Activated naive CD4-positive, alpha-beta T cell treated with anti-CD3 and anti-CD28 coated beads, Interleukin-2, amount 50 U/mL, for 72 hours (primary cell): ENCODE measurements at regions not wholly inside any gene's neighbourhood (a gene's known extent, or its start where the extent isn't known, plus 50 kb on each side); places are given as distances from the start of the nearest gene placed in this dataset.
"Not testable (repeated sequence)": the region's sequence is repeated elsewhere in the genome, so short reads cannot be mapped to it uniquely, and the experiment has no call there.

ENCODE experiments used
- ATAC-seq, 2 donors: fragments of 150-1000 bp; cut with Tn5 transposase; 2 replicates each; pipeline ENCODE4 v1.10.0; 2021; ENCODE audit warnings: mild to moderate bottlenecking in 2 of 2, moderate library complexity in 2 of 2
- DNase-seq, 2 donors: peaks; one replicate each; pipeline ENCODE4 v3.0.0; 2021 to 2022; ENCODE audit warnings: low spot score in 2 of 2
- H3K27ac Mint-ChIP-seq, 2 donors: one replicate each; pipeline ENCODE4 v1.8.0; 2022; ENCODE audit warnings: mild to moderate bottlenecking in 2 of 2, mixed read lengths in 2 of 2
- H3K36me3 Mint-ChIP-seq, 2 donors: one replicate each; pipeline ENCODE4 v1.8.0; 2022; ENCODE audit warnings: mixed read lengths in 2 of 2
- H3K9me3 Mint-ChIP-seq, 2 donors: one replicate each; pipeline ENCODE4 v1.8.0; 2022; ENCODE audit warnings: mixed read lengths in 2 of 2

- no peaks in the 10 kb centered on the region for H3K9me3 Mint-ChIP-seq
- ATAC-seq: no peak
Measured at GRCh38 chr5:32842813-32843530, 131.9 kb downstream of the NPR3 start.

GRCh38 chr5:32843531-32843895, 132.4 kb downstream of the NPR3 start:
- DNase-seq (no peak), ATAC-seq (no peak)
- no peaks in the 10 kb centered on the region for H3K36me3 Mint-ChIP-seq
- no peaks in the 10 kb centered on the region for H3K9me3 Mint-ChIP-seq
- no peak overlapping the region for H3K27ac Mint-ChIP-seq

More at GRCh38 chr5:32842813-32843530, 131.9 kb downstream of the NPR3 start:
- Mint-ChIP-seq H3K27ac (no peak overlapping the region), H3K36me3 (no peaks in the 10 kb centered on the region)
- DNase-seq: no peak

- ATAC-seq (no peak), DNase-seq (no peak)
- no peak overlapping the region for H3K27ac Mint-ChIP-seq
- no peaks in the 10 kb centered on the region for H3K9me3 Mint-ChIP-seq
- H3K36me3 Mint-ChIP-seq: no peaks in the 10 kb centered on the region
Measured at GRCh38 chr5:32845171-32845570, 134.1 kb downstream of the NPR3 start.

GRCh38 chr5:32848120-32848519, 137.0 kb downstream of the NPR3 start:
- DNase-seq: no peak
- Mint-ChIP-seq H3K27ac (no peak overlapping the region), H3K9me3 (no peaks in the 10 kb centered on the region), H3K36me3 (no peaks in the 10 kb centered on the region)
- no peak for ATAC-seq

- ATAC-seq: no peak
- no peak overlapping the region for H3K27ac Mint-ChIP-seq
- H3K36me3 Mint-ChIP-seq: no peaks in the 10 kb centered on the region
- DNase-seq: no peak
- no peaks in the 10 kb centered on the region for H3K9me3 Mint-ChIP-seq
Measured at GRCh38 chr5:32848681-32849080, 137.6 kb downstream of the NPR3 start.

GRCh38 chr5:32850817-32851496, 139.8 kb downstream of the NPR3 start:
- ATAC-seq (no peak), DNase-seq (no peak)
- Mint-ChIP-seq H3K36me3 (no peaks in the 10 kb centered on the region), H3K9me3 (no peaks in the 10 kb centered on the region), H3K27ac (no peak overlapping the region)

GRCh38 chr5:32851559-32852173, 140.5 kb downstream of the NPR3 start:
- no peak for ATAC-seq

GRCh38 chr5:32852535-32852934, 141.4 kb downstream of the NPR3 start:
- H3K9me3 Mint-ChIP-seq: no peaks in the 10 kb centered on the region
- H3K27ac Mint-ChIP-seq: no peak overlapping the region
- ATAC-seq (no peak), DNase-seq (no peak)
- no peaks in the 10 kb centered on the region for H3K36me3 Mint-ChIP-seq

More at GRCh38 chr5:32851559-32852173, 140.5 kb downstream of the NPR3 start:
- Mint-ChIP-seq H3K27ac (no peak overlapping the region), H3K9me3 (no peaks in the 10 kb centered on the region), H3K36me3 (no peaks in the 10 kb centered on the region)
- no peak for DNase-seq

GRCh38 chr5:32852976-32853375, 141.9 kb downstream of the NPR3 start:
- Mint-ChIP-seq H3K27ac (no peak overlapping the region), H3K36me3 (no peaks in the 10 kb centered on the region), H3K9me3 (peaks cover 0 to 1% of the 10 kb centered on the region in 2 donors)
- ATAC-seq (no peak), DNase-seq (no peak)

- no peaks in the 10 kb centered on the region for H3K36me3 Mint-ChIP-seq
- no peak overlapping the region for H3K27ac Mint-ChIP-seq
- peaks cover 3 to 9% of the 10 kb centered on the region in 2 donors for H3K9me3 Mint-ChIP-seq
- DNase-seq (no peak), ATAC-seq (no peak)
Measured at GRCh38 chr5:32854473-32854872, 143.4 kb downstream of the NPR3 start.

GRCh38 chr5:32859211-32859641, 148.1 kb downstream of the NPR3 start:
- Mint-ChIP-seq H3K27ac (no peak overlapping the region), H3K9me3 (peaks cover 15 to 24% of the 10 kb centered on the region in 2 donors), H3K36me3 (peaks cover 0 to 8% of the 10 kb centered on the region in 2 donors)
- no peak for ATAC-seq
- no peak for DNase-seq

GRCh38 chr5:32865475-32865874, 154.4 kb downstream of the NPR3 start:
- Mint-ChIP-seq H3K27ac (no peak overlapping the region), H3K9me3 (peaks cover 8 to 30% of the 10 kb centered on the region in 2 donors), H3K36me3 (peaks cover 0 to 8% of the 10 kb centered on the region in 2 donors)
- ATAC-seq: no peak
- no peak for DNase-seq

GRCh38 chr5:32866138-32866537, 155.0 kb downstream of the NPR3 start:
- H3K27ac Mint-ChIP-seq: no peak overlapping the region
- peaks cover 8 to 29% of the 10 kb centered on the region in 2 donors for H3K9me3 Mint-ChIP-seq
- H3K36me3 Mint-ChIP-seq: peaks cover 0 to 7% of the 10 kb centered on the region in 2 donors
- ATAC-seq (no peak), DNase-seq (no peak)

- H3K9me3 Mint-ChIP-seq: peaks cover 15 to 29% of the 10 kb centered on the region in 2 donors
- ATAC-seq: no peak
Measured at GRCh38 chr5:32869216-32869615, 158.1 kb downstream of the NPR3 start.

GRCh38 chr5:32876791-32877190, 165.7 kb downstream of the NPR3 start:
- ATAC-seq (no peak), DNase-seq (no peak)
- H3K9me3 Mint-ChIP-seq: peaks cover 9 to 11% of the 10 kb centered on the region in 2 donors
- no peak overlapping the region for H3K27ac Mint-ChIP-seq
- peaks cover 6 to 10% of the 10 kb centered on the region in 2 donors for H3K36me3 Mint-ChIP-seq

More at GRCh38 chr5:32869216-32869615, 158.1 kb downstream of the NPR3 start:
- DNase-seq: no peak
- H3K27ac Mint-ChIP-seq: no peak overlapping the region
- peaks cover 0 to 6% of the 10 kb centered on the region in 2 donors for H3K36me3 Mint-ChIP-seq

GRCh38 chr5:32879364-32879763, 168.2 kb downstream of the NPR3 start:
- not testable (repeated sequence) for ATAC-seq, H3K36me3 Mint-ChIP-seq, H3K27ac Mint-ChIP-seq, DNase-seq
- peaks cover 7 to 24% of the 10 kb centered on the region in 2 donors for H3K9me3 Mint-ChIP-seq

GRCh38 chr5:32880796-32881195, 169.7 kb downstream of the NPR3 start:
- H3K36me3 Mint-ChIP-seq: peaks cover 4 to 6% of the 10 kb centered on the region in 2 donors
- no peak overlapping the region for H3K27ac Mint-ChIP-seq
- DNase-seq (no peak), ATAC-seq (no peak)
- H3K9me3 Mint-ChIP-seq: peaks cover 7 to 25% of the 10 kb centered on the region in 2 donors
